CD14-positive monocyte (primary cell): ENCODE measurements at regions not wholly inside any gene's neighbourhood (a gene's known extent, or its start where the extent isn't known, plus 50 kb on each side); places are given as distances from the start of the nearest gene placed in this dataset.
A peak's percentile ranks its signal among the peaks of the same experiment; 100 is the strongest.

Source experiments
- DNase-seq, 3 donors: peaks; one replicate each; pipeline ENCODE4 v3.0.0-alpha.2; 2011 to 2022
- H2AFZ ChIP-seq: 2 replicates; pipeline ENCODE4 v1.6.0; 2012; ENCODE audit warnings: mild to moderate bottlenecking, low read depth, low read length, inconsistent platforms; ENCODE audit not compliant: insufficient read depth, poor library complexity, severe bottlenecking
- H3K27ac ChIP-seq, 2 donors: 1 replicate in 1 of 2; 2 replicates in 1 of 2; pipeline ENCODE4 v1.5.1; 2012 to 2013; ENCODE audit warnings: low read length in 2 of 2, control low read depth in 1 of 2, inconsistent platforms in 1 of 2, low read depth in 1 of 2, mild to moderate bottlenecking in 1 of 2
- H3K27me3 ChIP-seq, 2 donors: one replicate each; pipeline versions ENCODE4 v1.6.0 to v1.6.1; 2011 to 2013; ENCODE audit warnings: low read length in 2 of 2; ENCODE audit not compliant: control insufficient read depth in 2 of 2, insufficient read depth in 2 of 2
- H3K36me3 ChIP-seq, 2 donors: replicated peaks in 1 of 2; 1 replicate in 1 of 2; 2 replicates in 1 of 2; pipeline versions ENCODE4 v1.5.1 to v1.6.1; 2012 to 2013; ENCODE audit warnings: low read length in 2 of 2, control low read depth in 1 of 2, inconsistent platforms in 1 of 2, mild to moderate bottlenecking in 1 of 2; ENCODE audit not compliant: insufficient read depth in 2 of 2, control insufficient read depth in 1 of 2
- H3K4me1 ChIP-seq, 2 donors: 1 replicate in 1 of 2; 2 replicates in 1 of 2; pipeline versions ENCODE4 v1.5.1 to v1.6.1; 2012 to 2013; ENCODE audit warnings: low read length in 2 of 2, control low read depth in 1 of 2, inconsistent platforms in 1 of 2, mild to moderate bottlenecking in 1 of 2, moderate library complexity in 1 of 2; ENCODE audit not compliant: insufficient read depth in 2 of 2, control insufficient read depth in 1 of 2
- H3K4me2 ChIP-seq: replicated peaks from 2 replicates; pipeline ENCODE3; 2012; ENCODE audit warnings: low read length, moderate library complexity, mild to moderate bottlenecking; ENCODE audit not compliant: poor library complexity, severe bottlenecking; ENCODE audit errors: extremely low read depth
- H3K4me3 ChIP-seq, 3 experiments: fragments of 200-600 bp in 1 of 3; sonication (generic) in 1 of 3; replicated peaks in 1 of 3; 1 replicate in 2 of 3; 2 replicates in 1 of 3; pipeline ENCODE4 v1.5.1; 2011 to 2013; ENCODE audit warnings: low read length in 3 of 3, mild to moderate bottlenecking in 3 of 3, control low read depth in 2 of 3, low read depth in 2 of 3, inconsistent platforms in 1 of 3, moderate library complexity in 1 of 3
- H3K79me2 ChIP-seq: 2 replicates; pipeline ENCODE4 v1.6.0; 2012; ENCODE audit warnings: mild to moderate bottlenecking, control low read depth, inconsistent platforms, low read length, moderate library complexity; ENCODE audit not compliant: insufficient read depth
- H3K9ac ChIP-seq: 2 replicates; pipeline ENCODE4 v1.6.0; 2017; ENCODE audit warnings: low read length, mild to moderate bottlenecking; ENCODE audit not compliant: insufficient read depth, poor library complexity, severe bottlenecking
- H3K9me3 ChIP-seq, 2 donors: replicated peaks in 1 of 2; 1 replicate in 1 of 2; 2 replicates in 1 of 2; pipeline versions ENCODE4 v1.5.1 to v1.6.1; 2012 to 2013; ENCODE audit warnings: low read length in 2 of 2, control low read depth in 1 of 2; ENCODE audit not compliant: control insufficient read depth in 1 of 2, insufficient read depth in 1 of 2
- H4K20me1 ChIP-seq: 2 replicates; pipeline ENCODE4 v1.6.0; 2012; ENCODE audit warnings: mild to moderate bottlenecking, low read length, control low read depth, moderate library complexity; ENCODE audit not compliant: insufficient read depth
- H3K27ac Mint-ChIP-seq, 7 donors: one replicate each; pipeline ENCODE4 v1.8.0; 2020; ENCODE audit warnings: mild to moderate bottlenecking in 7 of 7, mixed read lengths in 7 of 7, moderate library complexity in 6 of 7, inconsistent platforms in 2 of 7
- H3K27me3 Mint-ChIP-seq, 3 donors: one replicate each; pipeline ENCODE4 v1.8.0; 2021 to 2022; ENCODE audit warnings: low read depth in 3 of 3, mild to moderate bottlenecking in 3 of 3, mixed read lengths in 3 of 3, moderate library complexity in 3 of 3, inconsistent platforms in 1 of 3
- H3K36me3 Mint-ChIP-seq, 2 donors: one replicate each; pipeline ENCODE4 v1.8.0; 2020; ENCODE audit warnings: mixed read lengths in 2 of 2, inconsistent platforms in 1 of 2, mild to moderate bottlenecking in 1 of 2
- H3K4me1 Mint-ChIP-seq: one replicate; pipeline ENCODE4 v1.8.0; 2020; ENCODE audit warnings: mild to moderate bottlenecking, mixed read lengths
- H3K4me3 Mint-ChIP-seq, 2 donors: one replicate each; pipeline ENCODE4 v1.8.0; 2020; ENCODE audit warnings: mild to moderate bottlenecking in 2 of 2, mixed read lengths in 2 of 2, moderate library complexity in 1 of 2
- H3K9me3 Mint-ChIP-seq, 7 donors: one replicate each; pipeline ENCODE4 v1.8.0; 2020 to 2022; ENCODE audit warnings: mixed read lengths in 7 of 7, mild to moderate bottlenecking in 6 of 7, moderate library complexity in 6 of 7, inconsistent platforms in 2 of 7
- WGBS: methylation state at CpG from one replicate; pipeline ENCODE4 v1.1.5; 2013; ENCODE audit warnings: missing lambda C conversion rate; ENCODE audit not compliant: insufficient coverage; 5-methylcytosine and 5-hydroxymethylcytosine counted together
- intact Hi-C, 2 donors: fragments of 100-400 bp; cut with micrococcal nuclease; formaldehyde crosslinking; loops; one replicate each; pipeline versions ENCODE4 v1.15.0 to v1.15.1; 2023
- TF ChIP-seq, protein P1 (sequence below): fragments of 200-600 bp; IDR thresholded peaks from one replicate; pipeline ENCODE4 v1.8.0; 2022; ENCODE audit warnings: antibody characterized with exemption, mild to moderate bottlenecking

GRCh38 chr1:185568155-185569123, 165.8 kb upstream of the HMCN1 start:
- Histone ChIP-seq H3K27ac (peak overlapping the region; percentile 20 to 67), H2AFZ (no peak overlapping the region), H4K20me1 (no peaks in the 10 kb centered on the region), H3K4me2 (peak overlapping the region; percentile 38), H3K9me3 (no peaks in the 10 kb centered on the region), H3K27me3 (no peaks in the 10 kb centered on the region), H3K4me1 (peaks cover 29 to 35% of the 10 kb centered on the region in 2 donors), H3K79me2 (no peaks in the 10 kb centered on the region), H3K4me3 (no peak overlapping the region), H3K9ac (no peak overlapping the region), H3K36me3 (no peaks in the 10 kb centered on the region)
- peak; percentile 68 to 84 (median 68) for DNase-seq
- H3K4me3 Mint-ChIP-seq: peak overlapping the region in 1 of 2 donors; percentile 51
- intact Hi-C loops: no loop called here
- peaks cover 0 to 3% of the 10 kb centered on the region in 2 donors for H3K36me3 Mint-ChIP-seq
- peaks cover 0 to 4% (median 0%) of the 10 kb centered on the region in 7 donors for H3K9me3 Mint-ChIP-seq
- H3K27me3 Mint-ChIP-seq: peaks cover 0 to 1% (median 0%) of the 10 kb centered on the region in 3 donors
- H3K27ac Mint-ChIP-seq: peak overlapping the region; percentile 80 to 96 (median 88)
- H3K4me1 Mint-ChIP-seq: peaks cover 30% of the 10 kb centered on the region
- TF ChIP-seq, protein P1, sequence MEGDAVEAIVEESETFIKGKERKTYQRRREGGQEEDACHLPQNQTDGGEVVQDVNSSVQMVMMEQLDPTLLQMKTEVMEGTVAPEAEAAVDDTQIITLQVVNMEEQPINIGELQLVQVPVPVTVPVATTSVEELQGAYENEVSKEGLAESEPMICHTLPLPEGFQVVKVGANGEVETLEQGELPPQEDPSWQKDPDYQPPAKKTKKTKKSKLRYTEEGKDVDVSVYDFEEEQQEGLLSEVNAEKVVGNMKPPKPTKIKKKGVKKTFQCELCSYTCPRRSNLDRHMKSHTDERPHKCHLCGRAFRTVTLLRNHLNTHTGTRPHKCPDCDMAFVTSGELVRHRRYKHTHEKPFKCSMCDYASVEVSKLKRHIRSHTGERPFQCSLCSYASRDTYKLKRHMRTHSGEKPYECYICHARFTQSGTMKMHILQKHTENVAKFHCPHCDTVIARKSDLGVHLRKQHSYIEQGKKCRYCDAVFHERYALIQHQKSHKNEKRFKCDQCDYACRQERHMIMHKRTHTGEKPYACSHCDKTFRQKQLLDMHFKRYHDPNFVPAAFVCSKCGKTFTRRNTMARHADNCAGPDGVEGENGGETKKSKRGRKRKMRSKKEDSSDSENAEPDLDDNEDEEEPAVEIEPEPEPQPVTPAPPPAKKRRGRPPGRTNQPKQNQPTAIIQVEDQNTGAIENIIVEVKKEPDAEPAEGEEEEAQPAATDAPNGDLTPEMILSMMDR: no peak
- WGBS: no CpG with 5 or more reads among the region's 3 CpGs

GRCh38 chr1:185567440-185567839, 166.8 kb upstream of the HMCN1 start:
- Histone ChIP-seq H3K36me3 (no peaks in the 10 kb centered on the region), H3K27ac (peak overlapping the region in 1 of 2 donors; percentile 67), H4K20me1 (no peaks in the 10 kb centered on the region), H3K27me3 (no peaks in the 10 kb centered on the region), H3K79me2 (no peaks in the 10 kb centered on the region), H3K4me2 (peak overlapping the region; percentile 9), H3K4me1 (peaks cover 26 to 32% of the 10 kb centered on the region in 2 donors), H2AFZ (peak overlapping the region; percentile 15), H3K4me3 (no peak overlapping the region), H3K9me3 (no peaks in the 10 kb centered on the region), H3K9ac (no peak overlapping the region)
- H3K27me3 Mint-ChIP-seq: peaks cover 0 to 1% (median 0%) of the 10 kb centered on the region in 3 donors
- TF ChIP-seq, protein P1: no peak
- peaks cover 0 to 4% (median 0%) of the 10 kb centered on the region in 7 donors for H3K9me3 Mint-ChIP-seq
- H3K4me3 Mint-ChIP-seq: no peak overlapping the region
- peak overlapping the region; percentile 42 to 96 (median 88) for H3K27ac Mint-ChIP-seq
- no CpG with 5 or more reads among the region's 2 CpGs for WGBS
- no peak for DNase-seq
- peaks cover 0 to 3% of the 10 kb centered on the region in 2 donors for H3K36me3 Mint-ChIP-seq
- peaks cover 29% of the 10 kb centered on the region for H3K4me1 Mint-ChIP-seq
- intact Hi-C loops: no loop called here
